Astrocyte (in vitro differentiated cells and primary cell): ENCODE measurements at regions not wholly inside any gene's neighbourhood (a gene's known extent, or its start where the extent isn't known, plus 50 kb on each side); places are given as distances from the start of the nearest gene placed in this dataset.

Experiments used
- DNase-seq: peaks from one replicate; pipeline ENCODE4 v3.0.0-alpha.2; 2010; ENCODE audit warnings: low read depth
- FAIRE-seq: peaks from 2 replicates; lab custom pipeline; 2011; peaks lifted over from hg19 to GRCh38; lab: Jason Lieb, UNC
- H2AFZ ChIP-seq: 2 replicates; pipeline ENCODE4 v1.6.0; 2012; ENCODE audit warnings: low read depth, low read length, inconsistent platforms
- H3K27ac ChIP-seq: 2 replicates; pipeline ENCODE4 v1.5.1; 2011; ENCODE audit warnings: low read depth, low read length, inconsistent platforms
- H3K27me3 ChIP-seq: 2 replicates; pipeline ENCODE4 v1.6.0; 2011; ENCODE audit warnings: low read length, inconsistent platforms; ENCODE audit not compliant: insufficient read depth
- H3K36me3 ChIP-seq: 2 replicates; pipeline ENCODE4 v1.5.1; 2011; ENCODE audit warnings: low read length, inconsistent platforms; ENCODE audit not compliant: insufficient read depth
- H3K4me1 ChIP-seq: 2 replicates; pipeline ENCODE4 v1.5.1; 2011; ENCODE audit warnings: low read length, inconsistent platforms; ENCODE audit not compliant: insufficient read depth
- H3K4me2 ChIP-seq: 2 replicates; pipeline ENCODE4 v1.6.0; 2012; ENCODE audit warnings: low read length, inconsistent platforms
- H3K4me3 ChIP-seq: 2 replicates; pipeline ENCODE4 v1.5.1; 2011; ENCODE audit warnings: low read depth, mild to moderate bottlenecking, low read length, inconsistent platforms; ENCODE audit not compliant: insufficient read depth
- H3K79me2 ChIP-seq: 2 replicates; pipeline ENCODE4 v1.6.0; 2012; ENCODE audit warnings: mild to moderate bottlenecking, low read length, inconsistent platforms; ENCODE audit not compliant: insufficient read depth
- H3K9ac ChIP-seq: 2 replicates; pipeline ENCODE4 v1.6.0; 2012; ENCODE audit warnings: mild to moderate bottlenecking, low read length, inconsistent platforms
- H3K9me3 ChIP-seq: 2 replicates; pipeline ENCODE4 v1.5.1; 2012; ENCODE audit warnings: low read depth, mild to moderate bottlenecking, low read length, inconsistent platforms; ENCODE audit not compliant: insufficient read depth
- H4K20me1 ChIP-seq: 2 replicates; pipeline ENCODE4 v1.6.0; 2012; ENCODE audit warnings: low read length, inconsistent platforms; ENCODE audit not compliant: insufficient read depth
- H3K27ac Mint-ChIP-seq: one replicate; pipeline ENCODE4 v1.8.0; 2021; ENCODE audit warnings: mild to moderate bottlenecking, mixed read lengths; ENCODE audit not compliant: unreplicated experiment
- H3K27me3 Mint-ChIP-seq: one replicate; pipeline ENCODE4 v1.8.0; 2021; ENCODE audit warnings: low read depth, mixed read lengths; ENCODE audit not compliant: unreplicated experiment
- H3K36me3 Mint-ChIP-seq: one replicate; pipeline ENCODE4 v1.8.0; 2021; ENCODE audit warnings: low read depth, mixed read lengths; ENCODE audit not compliant: unreplicated experiment
- H3K4me1 Mint-ChIP-seq: one replicate; pipeline ENCODE4 v1.8.0; 2021; ENCODE audit warnings: low read depth, mixed read lengths; ENCODE audit not compliant: unreplicated experiment
- H3K4me3 Mint-ChIP-seq: one replicate; pipeline ENCODE4 v1.8.0; 2021; ENCODE audit warnings: mild to moderate bottlenecking, moderate library complexity, mixed read lengths; ENCODE audit not compliant: unreplicated experiment
- H3K9me3 Mint-ChIP-seq: one replicate; pipeline ENCODE4 v1.8.0; 2021; ENCODE audit warnings: mild to moderate bottlenecking, mixed read lengths; ENCODE audit not compliant: unreplicated experiment
- CTCF ChIP-seq: IDR thresholded peaks from 2 replicates; pipeline ENCODE4 v1.5.1; 2011; ENCODE audit warnings: low read depth, mild to moderate bottlenecking, inconsistent platforms, low read length, moderate library complexity; ENCODE audit not compliant: insufficient read depth
- EZH2 ChIP-seq: IDR thresholded peaks from 2 replicates; pipeline ENCODE4 v1.6.1; 2012; ENCODE audit warnings: mild to moderate bottlenecking, low read length, inconsistent platforms; ENCODE audit not compliant: insufficient read depth

GRCh38 chr5:34563931-34564709, 92.0 kb upstream of the RAI14 start:
- peak overlapping the region; percentile 31 for H2AFZ ChIP-seq
- DNase-seq, result peak; percentile 87
- H3K36me3 ChIP-seq, result no peaks in the 10 kb centered on the region
- TF ChIP-seq CTCF (no peak), EZH2 (no peak)
- Mint-ChIP-seq H3K4me3 (no peak overlapping the region), H3K9me3 (no peaks in the 10 kb centered on the region), H3K36me3 (peaks cover 2% of the 10 kb centered on the region), H3K27ac (no peak overlapping the region), H3K4me1 (peaks cover 8% of the 10 kb centered on the region), H3K27me3 (no peaks in the 10 kb centered on the region)
- H3K4me1 ChIP-seq, result peaks cover 22% of the 10 kb centered on the region
- FAIRE-seq, result no peak
- H3K4me2 ChIP-seq, result peak overlapping the region; percentile 69
- no peaks in the 10 kb centered on the region for H4K20me1 ChIP-seq
- H3K4me3 ChIP-seq, result no peak overlapping the region
- H3K27ac ChIP-seq, result peak overlapping the region; percentile 76
- no peaks in the 10 kb centered on the region for H3K79me2 ChIP-seq
- no peaks in the 10 kb centered on the region for H3K27me3 ChIP-seq
- no peaks in the 10 kb centered on the region for H3K9me3 ChIP-seq
- H3K9ac ChIP-seq, result peak overlapping the region; percentile 77

DNA sequence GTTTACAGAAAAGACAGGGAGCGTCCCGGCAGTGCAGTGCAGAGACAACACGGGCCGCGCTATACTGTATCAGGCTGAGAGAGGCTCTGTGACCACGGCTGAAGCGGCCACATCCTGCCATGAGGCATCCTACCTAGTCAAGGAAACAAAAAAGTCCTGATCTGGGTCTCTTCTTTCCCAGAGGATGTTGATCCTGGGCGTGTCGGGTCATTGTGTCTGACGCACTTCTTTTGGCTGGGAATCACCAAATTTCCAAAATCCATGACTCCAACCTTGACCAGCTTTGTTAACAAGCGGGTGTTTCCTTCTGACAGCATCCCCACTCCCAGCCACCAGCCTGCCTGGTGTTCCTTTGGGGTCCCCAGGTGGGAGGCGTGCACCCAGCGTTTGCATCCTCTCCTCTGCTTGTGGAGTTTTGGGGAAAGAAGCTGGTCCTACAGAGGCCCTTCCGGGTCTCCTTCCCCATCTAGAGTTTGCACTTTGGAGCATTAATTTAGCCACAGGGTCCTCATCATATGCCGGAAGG, 91.4 kb upstream of the RAI14 start:
- Mint-ChIP-seq H3K27ac (no peak overlapping the region), H3K4me3 (no peak overlapping the region), H3K27me3 (no peaks in the 10 kb centered on the region), H3K36me3 (peaks cover 2% of the 10 kb centered on the region), H3K4me1 (peaks cover 15% of the 10 kb centered on the region), H3K9me3 (no peaks in the 10 kb centered on the region)
- peak overlapping the region; percentile 69 for H3K4me2 ChIP-seq
- no peak for FAIRE-seq
- H3K79me2 ChIP-seq, result no peaks in the 10 kb centered on the region
- no peaks in the 10 kb centered on the region for H3K36me3 ChIP-seq
- peak overlapping the region; percentile 77 for H3K9ac ChIP-seq
- no peaks in the 10 kb centered on the region for H3K9me3 ChIP-seq
- peaks cover 22% of the 10 kb centered on the region for H3K4me1 ChIP-seq
- no peaks in the 10 kb centered on the region for H4K20me1 ChIP-seq
- no peak overlapping the region for H3K4me3 ChIP-seq
- H2AFZ ChIP-seq, result peak overlapping the region; percentile 31
- peak; percentile 68 for DNase-seq
- no peaks in the 10 kb centered on the region for H3K27me3 ChIP-seq
- peak overlapping the region; percentile 76 for H3K27ac ChIP-seq
- TF ChIP-seq EZH2 (no peak), CTCF (no peak)

GRCh38 chr5:34570143-34570542, 86.0 kb upstream of the RAI14 start:
- Mint-ChIP-seq H3K4me3 (no peak overlapping the region), H3K36me3 (peaks cover 2% of the 10 kb centered on the region), H3K27me3 (no peaks in the 10 kb centered on the region), H3K9me3 (no peaks in the 10 kb centered on the region), H3K4me1 (peaks cover 34% of the 10 kb centered on the region), H3K27ac (peak overlapping the region; percentile 99)
- FAIRE-seq (no peak), DNase-seq (no peak)
- H3K9me3 ChIP-seq, result no peaks in the 10 kb centered on the region
- no peaks in the 10 kb centered on the region for H3K36me3 ChIP-seq
- peak overlapping the region; percentile 71 for H3K9ac ChIP-seq
- H4K20me1 ChIP-seq, result no peaks in the 10 kb centered on the region
- no peaks in the 10 kb centered on the region for H3K79me2 ChIP-seq
- H3K4me3 ChIP-seq, result no peak overlapping the region
- TF ChIP-seq CTCF, result no peak
- no peak for TF ChIP-seq EZH2
- H3K27me3 ChIP-seq, result no peaks in the 10 kb centered on the region
- H2AFZ ChIP-seq, result no peak overlapping the region
- H3K27ac ChIP-seq, result peak overlapping the region; percentile 94
- H3K4me2 ChIP-seq, result no peak overlapping the region
- peaks cover 29% of the 10 kb centered on the region for H3K4me1 ChIP-seq
